Upper lobe of left lung (tissue), 6 donors: ENCODE measurements at regions not wholly inside any gene's neighbourhood (a gene's known extent, or its start where the extent isn't known, plus 50 kb on each side); places are given as distances from the start of the nearest gene placed in this dataset.

Experiments
- ATAC-seq, 2 donors: fragments of 200-7000 bp; cut with Tn5 transposase; one replicate each; pipeline ENCODE4 v1.9.1; 2022; ENCODE audit warnings: mild to moderate bottlenecking in 2 of 2, moderate library complexity in 2 of 2; ENCODE audit not compliant: low FRiP score in 2 of 2
- DNase-seq, 2 donors: peaks; one replicate each; pipeline ENCODE4 v3.0.0-alpha.2; 2019 to 2020
- H3K27ac ChIP-seq, 4 donors: fragments of 200-600 bp; sonication (generic); one replicate each; pipeline ENCODE4 v1.5.1; 2016 to 2019
- H3K27me3 ChIP-seq, 4 donors: fragments of 200-600 bp; sonication (generic); one replicate each; pipeline ENCODE4 v1.5.1; 2017 to 2019
- H3K36me3 ChIP-seq, 4 donors: fragments of 200-600 bp; sonication (generic); one replicate each; pipeline ENCODE4 v1.5.1; 2016 to 2019
- H3K4me1 ChIP-seq, 4 donors: fragments of 200-600 bp; sonication (generic); one replicate each; pipeline ENCODE4 v1.5.1; 2018 to 2019
- H3K4me3 ChIP-seq, 4 donors: fragments of 200-600 bp; sonication (generic); one replicate each; pipeline ENCODE4 v1.5.1; 2017 to 2019; ENCODE audit warnings: mild to moderate bottlenecking in 2 of 4, moderate library complexity in 1 of 4
- H3K9me3 ChIP-seq, 4 donors: fragments of 200-600 bp; sonication (generic); one replicate each; pipeline ENCODE4 v1.5.1; 2018 to 2019
- CTCF ChIP-seq, 6 experiments: fragments of 450-650 bp in 4 of 6; fragments of 200-600 bp in 2 of 6; sonication (generic) in 2 of 6; IDR thresholded peaks; one replicate each; pipeline ENCODE4 v1.5.1; 2016 to 2019; ENCODE audit warnings: antibody characterized with exemption in 6 of 6
- EP300 ChIP-seq, 4 donors: sonication (generic); formaldehyde crosslinking; IDR thresholded peaks; one replicate each; pipeline ENCODE4 v1.5.1; 2017; ENCODE audit warnings: antibody characterized with exemption in 4 of 4, control low read depth in 2 of 4
- POLR2A ChIP-seq, 4 donors: fragments of 450-650 bp; IDR thresholded peaks; one replicate each; pipeline ENCODE4 v1.5.1; 2016 to 2017; ENCODE audit warnings: antibody characterized with exemption in 4 of 4, mild to moderate bottlenecking in 2 of 4
- POLR2AphosphoS5 ChIP-seq, 2 donors: sonication (generic); formaldehyde crosslinking; IDR thresholded peaks; one replicate each; pipeline ENCODE4 v1.5.1; 2017; ENCODE audit warnings: antibody characterized with exemption in 2 of 2
- WGBS, 2 donors: methylation state at CpG; one replicate each; pipeline ENCODE4 v1.1.5; 2017 to 2018; 5-methylcytosine and 5-hydroxymethylcytosine counted together
- donor health status: DM: no; HTN: no; CAD: no; lungs with moderate emphysema.
- donor health status: DM: no; HTN: yes; CAD: no; lungs with severe emphysema.

DNA sequence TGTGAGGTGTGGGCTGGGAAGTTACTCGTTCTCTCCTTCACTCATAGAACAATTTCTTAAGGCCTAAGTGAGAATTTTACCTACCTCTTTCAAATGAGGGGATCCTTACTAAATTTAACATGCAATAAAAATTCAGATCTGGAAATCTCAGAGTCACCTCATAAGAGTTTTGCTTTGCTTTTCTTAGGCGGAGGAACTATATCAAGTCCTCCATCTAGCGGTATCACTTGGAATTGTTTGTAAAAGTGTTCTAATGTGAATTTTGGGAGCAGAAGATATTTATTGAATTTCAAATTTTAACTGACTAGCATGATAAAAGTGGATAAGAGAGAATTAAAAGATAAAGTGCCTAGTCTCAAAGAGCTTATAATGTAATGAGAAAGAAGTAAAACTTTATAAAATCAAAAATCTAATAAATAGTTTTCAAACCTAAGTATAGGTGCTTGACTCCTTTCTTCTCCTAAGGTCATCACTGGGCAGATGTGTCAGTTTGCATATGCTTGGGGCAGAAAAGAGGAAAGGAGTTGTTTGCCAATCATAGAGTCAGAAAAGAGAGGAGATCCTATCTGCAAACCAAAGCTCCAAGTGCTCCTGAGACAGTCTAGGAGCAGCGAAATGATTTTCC, 145.7 kb upstream of the DAB2 start:
- 23 to 38% methylated on average over 4 of the region's 4 CpGs for WGBS, 2 donors
- peak; percentile 38 to 61 (median 54) for TF ChIP-seq CTCF (IDR thresholded peaks at IDR 0.05)
- TF ChIP-seq POLR2A (IDR thresholded peaks at IDR 0.05) = no peak
- no peak for TF ChIP-seq POLR2AphosphoS5 (IDR thresholded peaks at IDR 0.05)
- TF ChIP-seq EP300 (IDR thresholded peaks at IDR 0.05) = no peak
- ATAC-seq = peak in 1 of 2 donors; percentile 68
- H3K27ac ChIP-seq = no peak overlapping the region
- H3K4me1 ChIP-seq = peaks cover 0 to 5% (median 0%) of the 10 kb centered on the region in 4 donors
- DNase-seq = no peak
- H3K4me3 ChIP-seq = no peak overlapping the region
- no peaks in the 10 kb centered on the region for H3K36me3 ChIP-seq
- no peaks in the 10 kb centered on the region for H3K9me3 ChIP-seq
- no peaks in the 10 kb centered on the region for H3K27me3 ChIP-seq

DNA sequence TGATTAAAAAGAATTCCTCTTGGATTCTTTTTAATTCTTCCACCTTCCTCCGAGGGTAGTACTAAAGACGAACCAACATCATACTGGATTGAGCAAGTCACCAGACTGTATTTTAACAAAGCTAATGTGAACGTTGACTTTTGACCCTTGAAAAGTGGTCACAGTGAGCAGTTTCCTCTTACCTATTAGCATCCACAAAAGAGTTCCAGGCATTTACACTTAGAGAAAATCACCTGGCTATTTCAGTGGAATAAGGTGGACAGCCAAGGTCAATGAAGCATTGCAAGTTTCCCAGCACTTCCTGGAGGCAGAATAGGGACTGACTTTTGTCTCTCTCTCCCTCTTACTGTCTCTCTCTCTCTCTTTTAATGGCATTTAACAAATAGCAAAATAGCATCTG, 145.1 kb upstream of the DAB2 start:
- ATAC-seq = no peak
- DNase-seq = no peak
- H3K36me3 ChIP-seq = no peaks in the 10 kb centered on the region
- H3K9me3 ChIP-seq = no peaks in the 10 kb centered on the region
- no peaks in the 10 kb centered on the region for H3K27me3 ChIP-seq
- H3K4me1 ChIP-seq = peaks cover 0 to 5% (median 0%) of the 10 kb centered on the region in 4 donors
- TF ChIP-seq EP300 (IDR thresholded peaks at IDR 0.05) (no peak), POLR2AphosphoS5 (IDR thresholded peaks at IDR 0.05) (no peak), POLR2A (IDR thresholded peaks at IDR 0.05) (no peak)
- no peak overlapping the region for H3K27ac ChIP-seq
- WGBS, 2 donors = 59 to 61% methylated on average over 3 of the region's 3 CpGs
- no peak overlapping the region for H3K4me3 ChIP-seq

DNA sequence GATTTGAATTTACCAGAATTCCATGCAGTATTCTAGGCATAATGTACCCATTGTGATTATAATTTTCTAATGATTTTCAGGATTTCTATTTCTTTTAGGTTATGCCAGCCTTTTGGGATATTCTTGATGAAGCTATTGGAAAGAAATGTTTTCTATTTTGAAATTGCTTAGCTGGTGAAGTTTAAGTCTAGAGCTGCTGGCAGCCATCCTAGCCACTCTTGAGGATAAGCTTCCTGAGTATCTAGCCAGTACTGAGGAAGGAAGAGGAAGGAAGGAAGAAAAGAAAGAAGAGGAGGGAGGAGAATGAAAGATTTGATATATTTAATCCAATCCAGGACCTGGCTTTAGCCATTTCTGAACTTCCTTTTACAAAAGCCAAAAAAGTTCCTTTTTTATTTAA, 142.1 kb upstream of the DAB2 start:
- no peak overlapping the region for H3K27ac ChIP-seq
- H3K36me3 ChIP-seq = no peaks in the 10 kb centered on the region
- H3K9me3 ChIP-seq = no peaks in the 10 kb centered on the region
- TF ChIP-seq CTCF (IDR thresholded peaks at IDR 0.05) (no peak), POLR2AphosphoS5 (IDR thresholded peaks at IDR 0.05) (no peak), EP300 (IDR thresholded peaks at IDR 0.05) (no peak), POLR2A (IDR thresholded peaks at IDR 0.05) (no peak)
- H3K4me1 ChIP-seq = peaks cover 0 to 5% (median 0%) of the 10 kb centered on the region in 4 donors
- ATAC-seq (no peak), DNase-seq (no peak)
- no peaks in the 10 kb centered on the region for H3K27me3 ChIP-seq
- H3K4me3 ChIP-seq = no peak overlapping the region

GRCh38 chr5:39566029-39566428, 141.2 kb upstream of the DAB2 start:
- DNase-seq (no peak), ATAC-seq (no peak)
- H3K27me3 ChIP-seq = no peaks in the 10 kb centered on the region
- TF ChIP-seq EP300 (IDR thresholded peaks at IDR 0.05) (no peak), POLR2AphosphoS5 (IDR thresholded peaks at IDR 0.05) (no peak), CTCF (IDR thresholded peaks at IDR 0.05) (no peak), POLR2A (IDR thresholded peaks at IDR 0.05) (no peak)
- no peak overlapping the region for H3K4me3 ChIP-seq
- H3K9me3 ChIP-seq = no peaks in the 10 kb centered on the region
- WGBS, 2 donors = 93 to 94% methylated on average over 3 of the region's 3 CpGs
- H3K27ac ChIP-seq = no peak overlapping the region
- no peaks in the 10 kb centered on the region for H3K36me3 ChIP-seq
- peaks cover 0 to 5% (median 0%) of the 10 kb centered on the region in 4 donors for H3K4me1 ChIP-seq

DNA sequence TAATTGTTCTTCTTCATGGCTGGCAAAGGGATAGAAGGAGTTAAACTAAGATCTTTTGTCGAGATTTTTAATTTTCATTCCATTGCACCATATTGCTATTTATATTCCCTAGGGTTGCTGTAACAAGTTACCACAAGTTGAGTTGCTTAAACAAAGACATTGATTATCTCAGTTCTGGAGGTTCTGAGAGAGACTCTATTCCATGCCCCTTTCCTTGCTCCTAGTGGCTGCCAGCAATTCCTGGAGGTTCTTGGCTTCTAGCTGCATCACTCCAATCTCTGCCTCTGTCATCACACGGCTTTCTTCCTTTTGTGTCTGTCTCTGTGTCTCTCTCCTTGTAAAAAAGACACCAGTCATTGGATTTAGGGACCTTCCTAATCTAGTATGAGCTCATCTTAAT, 136.6 kb upstream of the DAB2 start:
- no peaks in the 10 kb centered on the region for H3K27me3 ChIP-seq
- no peak for ATAC-seq
- no peak overlapping the region for H3K4me3 ChIP-seq

More for the DNA sequence above, 136.6 kb upstream of the DAB2 start:
- H3K27ac ChIP-seq = no peak overlapping the region
- TF ChIP-seq CTCF (IDR thresholded peaks at IDR 0.05) (no peak), POLR2A (IDR thresholded peaks at IDR 0.05) (no peak), EP300 (IDR thresholded peaks at IDR 0.05) (no peak), POLR2AphosphoS5 (IDR thresholded peaks at IDR 0.05) (no peak)
- no peaks in the 10 kb centered on the region for H3K36me3 ChIP-seq
- no peaks in the 10 kb centered on the region for H3K4me1 ChIP-seq
- WGBS, 2 donors = 37 to 49% methylated on average over 2 of the region's 2 CpGs
- no peaks in the 10 kb centered on the region for H3K9me3 ChIP-seq
- no peak for DNase-seq
